ENCODE measurements at regions not wholly inside any gene's neighbourhood (a gene's known extent, or its start where the extent isn't known, plus 50 kb on each side); places are given as distances from the start of the nearest gene placed in this dataset.

DNA sequence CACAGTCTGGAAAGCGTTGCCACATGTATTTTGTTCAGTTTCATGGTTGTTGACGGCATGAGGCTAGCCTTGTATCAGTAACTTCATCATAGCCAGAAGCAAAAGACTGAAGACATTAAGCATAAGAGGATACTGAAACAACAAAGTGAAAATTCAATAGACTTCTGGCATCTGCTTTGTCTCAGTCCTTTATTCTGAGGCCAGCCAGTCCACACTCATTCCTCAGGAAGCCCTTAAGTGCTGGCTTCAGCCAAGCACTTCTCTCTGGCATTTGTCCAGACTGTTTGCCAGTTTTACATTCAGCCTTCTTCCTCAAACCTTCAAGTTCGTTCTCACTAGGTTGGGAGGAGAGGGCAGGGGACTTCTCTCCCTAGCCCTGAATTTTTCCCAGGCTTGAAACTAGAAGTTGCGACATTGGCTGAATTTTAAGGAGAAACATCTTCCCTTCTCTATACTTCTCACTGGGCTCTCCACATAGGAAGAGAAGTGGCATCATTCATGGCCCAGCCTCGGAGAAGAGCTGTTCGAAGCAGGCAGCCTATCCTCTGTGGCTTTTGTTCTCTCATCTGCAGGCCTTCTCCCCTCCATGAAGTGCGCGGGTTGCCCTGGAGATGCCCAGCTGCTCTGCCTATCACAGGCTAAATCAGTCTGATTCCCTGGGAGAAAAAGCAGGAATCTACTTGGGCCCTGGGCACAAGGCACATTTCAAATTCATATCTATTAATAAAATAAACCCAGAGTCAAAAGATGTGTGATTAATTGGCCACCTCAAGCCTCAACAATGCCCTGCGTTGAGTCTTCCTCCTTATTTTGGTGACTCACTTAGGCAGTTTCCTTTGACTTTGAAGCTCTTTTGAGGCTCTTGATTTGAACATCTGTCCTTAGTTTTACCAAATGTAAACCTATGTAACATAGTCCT lies 130.9 kb upstream of the PLEKHA5 start:
- TF ChIP-seq, protein P1, sequence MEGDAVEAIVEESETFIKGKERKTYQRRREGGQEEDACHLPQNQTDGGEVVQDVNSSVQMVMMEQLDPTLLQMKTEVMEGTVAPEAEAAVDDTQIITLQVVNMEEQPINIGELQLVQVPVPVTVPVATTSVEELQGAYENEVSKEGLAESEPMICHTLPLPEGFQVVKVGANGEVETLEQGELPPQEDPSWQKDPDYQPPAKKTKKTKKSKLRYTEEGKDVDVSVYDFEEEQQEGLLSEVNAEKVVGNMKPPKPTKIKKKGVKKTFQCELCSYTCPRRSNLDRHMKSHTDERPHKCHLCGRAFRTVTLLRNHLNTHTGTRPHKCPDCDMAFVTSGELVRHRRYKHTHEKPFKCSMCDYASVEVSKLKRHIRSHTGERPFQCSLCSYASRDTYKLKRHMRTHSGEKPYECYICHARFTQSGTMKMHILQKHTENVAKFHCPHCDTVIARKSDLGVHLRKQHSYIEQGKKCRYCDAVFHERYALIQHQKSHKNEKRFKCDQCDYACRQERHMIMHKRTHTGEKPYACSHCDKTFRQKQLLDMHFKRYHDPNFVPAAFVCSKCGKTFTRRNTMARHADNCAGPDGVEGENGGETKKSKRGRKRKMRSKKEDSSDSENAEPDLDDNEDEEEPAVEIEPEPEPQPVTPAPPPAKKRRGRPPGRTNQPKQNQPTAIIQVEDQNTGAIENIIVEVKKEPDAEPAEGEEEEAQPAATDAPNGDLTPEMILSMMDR (IDR thresholded peaks at IDR 0.05; ENCODE audit: low read depth, low read length, missing input control), result no peak
- no peak for TF ChIP-seq RAD21 (IDR thresholded peaks at IDR 0.05)
- TF ChIP-seq SP1 (IDR thresholded peaks at IDR 0.05), result no peak
- TF ChIP-seq, protein P2, sequence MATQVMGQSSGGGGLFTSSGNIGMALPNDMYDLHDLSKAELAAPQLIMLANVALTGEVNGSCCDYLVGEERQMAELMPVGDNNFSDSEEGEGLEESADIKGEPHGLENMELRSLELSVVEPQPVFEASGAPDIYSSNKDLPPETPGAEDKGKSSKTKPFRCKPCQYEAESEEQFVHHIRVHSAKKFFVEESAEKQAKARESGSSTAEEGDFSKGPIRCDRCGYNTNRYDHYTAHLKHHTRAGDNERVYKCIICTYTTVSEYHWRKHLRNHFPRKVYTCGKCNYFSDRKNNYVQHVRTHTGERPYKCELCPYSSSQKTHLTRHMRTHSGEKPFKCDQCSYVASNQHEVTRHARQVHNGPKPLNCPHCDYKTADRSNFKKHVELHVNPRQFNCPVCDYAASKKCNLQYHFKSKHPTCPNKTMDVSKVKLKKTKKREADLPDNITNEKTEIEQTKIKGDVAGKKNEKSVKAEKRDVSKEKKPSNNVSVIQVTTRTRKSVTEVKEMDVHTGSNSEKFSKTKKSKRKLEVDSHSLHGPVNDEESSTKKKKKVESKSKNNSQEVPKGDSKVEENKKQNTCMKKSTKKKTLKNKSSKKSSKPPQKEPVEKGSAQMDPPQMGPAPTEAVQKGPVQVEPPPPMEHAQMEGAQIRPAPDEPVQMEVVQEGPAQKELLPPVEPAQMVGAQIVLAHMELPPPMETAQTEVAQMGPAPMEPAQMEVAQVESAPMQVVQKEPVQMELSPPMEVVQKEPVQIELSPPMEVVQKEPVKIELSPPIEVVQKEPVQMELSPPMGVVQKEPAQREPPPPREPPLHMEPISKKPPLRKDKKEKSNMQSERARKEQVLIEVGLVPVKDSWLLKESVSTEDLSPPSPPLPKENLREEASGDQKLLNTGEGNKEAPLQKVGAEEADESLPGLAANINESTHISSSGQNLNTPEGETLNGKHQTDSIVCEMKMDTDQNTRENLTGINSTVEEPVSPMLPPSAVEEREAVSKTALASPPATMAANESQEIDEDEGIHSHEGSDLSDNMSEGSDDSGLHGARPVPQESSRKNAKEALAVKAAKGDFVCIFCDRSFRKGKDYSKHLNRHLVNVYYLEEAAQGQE (IDR thresholded peaks at IDR 0.05), result no peak
- TF ChIP-seq NR2F2 (IDR thresholded peaks at IDR 0.05), result no peak
- TF ChIP-seq RXRA (IDR thresholded peaks at IDR 0.05), result no peak
- TF ChIP-seq TAF1 (conservative IDR thresholded peaks at IDR 0.05), result no peak
- TF ChIP-seq HNF4A (conservative IDR thresholded peaks at IDR 0.05), result no peak
- no peak for TF ChIP-seq YY1 (IDR thresholded peaks at IDR 0.05)
- TF ChIP-seq, protein P3, sequence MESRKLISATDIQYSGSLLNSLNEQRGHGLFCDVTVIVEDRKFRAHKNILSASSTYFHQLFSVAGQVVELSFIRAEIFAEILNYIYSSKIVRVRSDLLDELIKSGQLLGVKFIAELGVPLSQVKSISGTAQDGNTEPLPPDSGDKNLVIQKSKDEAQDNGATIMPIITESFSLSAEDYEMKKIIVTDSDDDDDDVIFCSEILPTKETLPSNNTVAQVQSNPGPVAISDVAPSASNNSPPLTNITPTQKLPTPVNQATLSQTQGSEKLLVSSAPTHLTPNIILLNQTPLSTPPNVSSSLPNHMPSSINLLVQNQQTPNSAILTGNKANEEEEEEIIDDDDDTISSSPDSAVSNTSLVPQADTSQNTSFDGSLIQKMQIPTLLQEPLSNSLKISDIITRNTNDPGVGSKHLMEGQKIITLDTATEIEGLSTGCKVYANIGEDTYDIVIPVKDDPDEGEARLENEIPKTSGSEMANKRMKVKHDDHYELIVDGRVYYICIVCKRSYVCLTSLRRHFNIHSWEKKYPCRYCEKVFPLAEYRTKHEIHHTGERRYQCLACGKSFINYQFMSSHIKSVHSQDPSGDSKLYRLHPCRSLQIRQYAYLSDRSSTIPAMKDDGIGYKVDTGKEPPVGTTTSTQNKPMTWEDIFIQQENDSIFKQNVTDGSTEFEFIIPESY (IDR thresholded peaks at IDR 0.05), result no peak

Data from liver (tissue), 3 donors.